ENCODE measurements at regions not wholly inside any gene's neighbourhood (a gene's known extent, or its start where the extent isn't known, plus 50 kb on each side); places are given as distances from the start of the nearest gene placed in this dataset.
"Not testable (repeated sequence)": the region's sequence is repeated elsewhere in the genome, so short reads cannot be mapped to it uniquely, and the experiment has no call there.

GRCh38 chr21:9746311-9746710 is 775.1 kb upstream of the TPTE start:
- TF ChIP-seq CTCF (IDR thresholded peaks at IDR 0.05; ENCODE audit: insufficient read depth, low read length, poor library complexity, severe bottlenecking); EZH2phosphoT487 (conservative IDR thresholded peaks at IDR 0.05; ENCODE audit: low read length): not testable (repeated sequence)
